Naive thymus-derived CD4-positive, alpha-beta T cell (primary cell): ENCODE measurements at regions not wholly inside any gene's neighbourhood (a gene's known extent, or its start where the extent isn't known, plus 50 kb on each side); places are given as distances from the start of the nearest gene placed in this dataset.

Source experiments
- ATAC-seq: fragments of 150-1000 bp; cut with Tn5 transposase; 2 replicates; pipeline ENCODE4 v1.10.0; 2021; ENCODE audit warnings: mild to moderate bottlenecking, moderate library complexity
- CTCF ChIA-PET: fragments of 350-600 bp; sonication (Branson Sonifier 250); formaldehyde crosslinking; loops from one replicate; lab custom pipeline; 2021; ENCODE audit warnings: antibody characterized with exemption; lab: Charles Lee
- POLR2A ChIA-PET: fragments of 350-600 bp; sonication (Branson Sonifier 250); formaldehyde crosslinking; loops from one replicate; lab custom pipeline; 2021; ENCODE audit warnings: antibody characterized with exemption, inconsistent platforms; lab: Charles Lee
- DNase-seq, 9 donors: peaks; one replicate each; pipeline versions ENCODE4 v3.0.0 to v3.0.0-alpha.2; 2020 to 2022; ENCODE audit warnings: mixed read lengths in 1 of 9
- H3K27ac ChIP-seq: one replicate; pipeline ENCODE4 v1.7.0; 2013; ENCODE audit warnings: mild to moderate bottlenecking, low read depth, low read length, moderate library complexity
- H3K27me3 ChIP-seq, 2 donors: one replicate each; pipeline ENCODE4 v1.7.0; 2013; ENCODE audit warnings: low read length in 2 of 2, mild to moderate bottlenecking in 2 of 2, moderate library complexity in 2 of 2; ENCODE audit not compliant: control insufficient read depth in 2 of 2, insufficient read depth in 2 of 2
- H3K36me3 ChIP-seq, 3 experiments: 1 replicate in 2 of 3; 2 replicates in 1 of 3; pipeline ENCODE4 v1.7.0; 2013; ENCODE audit warnings: low read length in 3 of 3, mild to moderate bottlenecking in 3 of 3, moderate library complexity in 1 of 3; ENCODE audit not compliant: insufficient read depth in 3 of 3, control insufficient read depth in 2 of 3
- H3K4me1 ChIP-seq, 2 donors: one replicate each; pipeline ENCODE4 v1.7.0; 2013; ENCODE audit warnings: low read length in 2 of 2, mild to moderate bottlenecking in 2 of 2, moderate library complexity in 1 of 2; ENCODE audit not compliant: control insufficient read depth in 2 of 2, insufficient read depth in 2 of 2
- H3K4me3 ChIP-seq: 2 replicates; pipeline ENCODE4 v1.7.0; 2013; ENCODE audit warnings: mild to moderate bottlenecking, low read length
- H3K9me3 ChIP-seq, 3 experiments: 1 replicate in 2 of 3; 2 replicates in 1 of 3; pipeline ENCODE4 v1.7.0; 2013; ENCODE audit warnings: low read length in 3 of 3; ENCODE audit not compliant: control insufficient read depth in 2 of 3
- H3K27ac Mint-ChIP-seq, 9 donors: one replicate each; pipeline ENCODE4 v1.8.0; 2020 to 2022; ENCODE audit warnings: mixed read lengths in 9 of 9, mild to moderate bottlenecking in 8 of 9, moderate library complexity in 5 of 9, inconsistent platforms in 2 of 9
- H3K27me3 Mint-ChIP-seq, 5 donors: one replicate each; pipeline ENCODE4 v1.8.0; 2021 to 2022; ENCODE audit warnings: mixed read lengths in 5 of 5, mild to moderate bottlenecking in 1 of 5
- H3K36me3 Mint-ChIP-seq, 5 donors: one replicate each; pipeline ENCODE4 v1.8.0; 2020 to 2022; ENCODE audit warnings: mixed read lengths in 5 of 5, mild to moderate bottlenecking in 3 of 5, inconsistent platforms in 1 of 5
- H3K4me1 Mint-ChIP-seq, 7 donors: one replicate each; pipeline ENCODE4 v1.8.0; 2020 to 2022; ENCODE audit warnings: mixed read lengths in 7 of 7, mild to moderate bottlenecking in 3 of 7, inconsistent platforms in 1 of 7
- H3K4me3 Mint-ChIP-seq, 10 donors: one replicate each; pipeline ENCODE4 v1.8.0; 2020 to 2022; ENCODE audit warnings: mild to moderate bottlenecking in 10 of 10, mixed read lengths in 10 of 10, moderate library complexity in 6 of 10, inconsistent platforms in 2 of 10
- H3K9me3 Mint-ChIP-seq, 11 donors: one replicate each; pipeline ENCODE4 v1.8.0; 2020 to 2022; ENCODE audit warnings: mixed read lengths in 11 of 11, mild to moderate bottlenecking in 4 of 11, inconsistent platforms in 1 of 11, moderate library complexity in 1 of 11
- intact Hi-C, 2 donors: fragments of 100-400 bp; cut with micrococcal nuclease; formaldehyde crosslinking; loops; one replicate each; pipeline ENCODE4 v1.15.1; 2023

- Mint-ChIP-seq H3K27me3 (peaks cover 0 to 4% (median 0%) of the 10 kb centered on the region in 5 donors), H3K27ac (no peak overlapping the region), H3K9me3 (peaks cover 0 to 4% (median 0%) of the 10 kb centered on the region in 11 donors), H3K36me3 (no peaks in the 10 kb centered on the region), H3K4me1 (no peaks in the 10 kb centered on the region), H3K4me3 (no peak overlapping the region)
- Histone ChIP-seq H3K9me3 (no peaks in the 10 kb centered on the region), H3K27ac (no peak overlapping the region), H3K4me1 (no peaks in the 10 kb centered on the region), H3K36me3 (no peaks in the 10 kb centered on the region), H3K27me3 (no peaks in the 10 kb centered on the region), H3K4me3 (no peak overlapping the region)
- DNase-seq (no peak), ATAC-seq (no peak)
- intact Hi-C loops, result no loop called here
- POLR2A ChIA-PET, result no interaction called here
- CTCF ChIA-PET, result no interaction called here
Observed at GRCh38 chr1:199362996-199363395, 664.5 kb upstream of the NR5A2 start.

- Mint-ChIP-seq H3K27ac (no peak overlapping the region), H3K4me1 (no peaks in the 10 kb centered on the region), H3K36me3 (no peaks in the 10 kb centered on the region), H3K4me3 (no peak overlapping the region), H3K9me3 (peaks cover 0 to 11% (median 4%) of the 10 kb centered on the region in 11 donors), H3K27me3 (peaks cover 0 to 18% (median 8%) of the 10 kb centered on the region in 5 donors)
- ChIA-PET POLR2A (no interaction called here), CTCF (no interaction called here)
- DNase-seq (no peak), ATAC-seq (no peak)
- intact Hi-C loops, result no loop called here
- H3K27ac ChIP-seq, result no peak overlapping the region
- no peaks in the 10 kb centered on the region for H3K27me3 ChIP-seq
- H3K4me1 ChIP-seq, result no peaks in the 10 kb centered on the region
- H3K4me3 ChIP-seq, result no peak overlapping the region
- H3K9me3 ChIP-seq, result no peaks in the 10 kb centered on the region
- no peaks in the 10 kb centered on the region for H3K36me3 ChIP-seq
Observed at GRCh38 chr1:199373139-199373538, 654.4 kb upstream of the NR5A2 start.

GRCh38 chr1:199377211-199377610 lies 650.3 kb upstream of the NR5A2 start:
- no peak overlapping the region for H3K27ac ChIP-seq
- peaks cover 0 to 6% (median 0%) of the 10 kb centered on the region in 11 donors for H3K9me3 Mint-ChIP-seq
- ChIA-PET POLR2A (no interaction called here), CTCF (interaction anchor here (0.6 kb wide), 1 partner anchor 16 kb away, joined by 3 read pairs; no protein-coding TSS in a partner anchor)
- intact Hi-C loops, result loop anchor here in 1 of 2 donors (5.0 kb wide), 1 partner anchor 50 kb away; no protein-coding TSS in a partner anchor
- no peaks in the 10 kb centered on the region for H3K4me1 Mint-ChIP-seq
- H3K9me3 ChIP-seq, result no peaks in the 10 kb centered on the region
- H3K27me3 Mint-ChIP-seq, result peaks cover 0 to 15% (median 5%) of the 10 kb centered on the region in 5 donors
- H3K36me3 ChIP-seq, result no peaks in the 10 kb centered on the region
- no peak overlapping the region for H3K27ac Mint-ChIP-seq
- H3K4me3 Mint-ChIP-seq, result no peak overlapping the region
- ATAC-seq, result no peak
- no peak overlapping the region for H3K4me3 ChIP-seq
- H3K27me3 ChIP-seq, result no peaks in the 10 kb centered on the region
- no peaks in the 10 kb centered on the region for H3K4me1 ChIP-seq
- DNase-seq, result no peak
- no peaks in the 10 kb centered on the region for H3K36me3 Mint-ChIP-seq

DNA sequence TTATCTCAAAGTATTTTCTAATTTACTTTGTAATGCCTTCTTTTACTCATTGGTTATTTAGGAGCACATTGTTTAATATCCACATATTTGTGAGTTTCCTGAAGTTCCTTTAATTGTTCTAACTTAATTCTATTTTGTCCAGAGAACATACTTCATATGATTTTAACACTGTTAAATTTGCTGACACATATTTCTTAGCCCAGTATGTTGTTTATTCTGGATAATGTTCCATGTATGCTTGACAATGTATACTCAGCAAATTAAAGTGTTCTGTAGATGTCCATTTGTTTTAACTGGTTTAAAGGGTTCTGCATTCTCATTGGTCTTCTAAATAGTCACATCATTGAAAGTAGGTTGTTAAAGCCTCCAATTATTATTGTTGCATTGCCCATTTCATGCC lies 643.7 kb upstream of the NR5A2 start:
- CTCF ChIA-PET, result no interaction called here
- POLR2A ChIA-PET, result no interaction called here
- intact Hi-C loops, result no loop called here

GRCh38 chr1:199394856-199395255 lies 632.7 kb upstream of the NR5A2 start:
- H3K27ac ChIP-seq, result no peak overlapping the region
- no peaks in the 10 kb centered on the region for H3K4me1 ChIP-seq
- no peak overlapping the region for H3K4me3 Mint-ChIP-seq
- H3K27me3 Mint-ChIP-seq, result peaks cover 4 to 11% (median 4%) of the 10 kb centered on the region in 5 donors
- H3K27me3 ChIP-seq, result no peaks in the 10 kb centered on the region
- CTCF ChIA-PET, result no interaction called here
- no peaks in the 10 kb centered on the region for H3K36me3 ChIP-seq
- DNase-seq (no peak), ATAC-seq (no peak)
- H3K36me3 Mint-ChIP-seq, result no peaks in the 10 kb centered on the region
- H3K9me3 Mint-ChIP-seq, result peaks cover 0 to 3% (median 0%) of the 10 kb centered on the region in 11 donors
- intact Hi-C loops, result no loop called here
- H3K9me3 ChIP-seq, result no peaks in the 10 kb centered on the region
- POLR2A ChIA-PET, result no interaction called here
- no peak overlapping the region for H3K27ac Mint-ChIP-seq
- no peak overlapping the region for H3K4me3 ChIP-seq
- H3K4me1 Mint-ChIP-seq, result peaks cover 0 to 2% (median 0%) of the 10 kb centered on the region in 7 donors

More for the DNA sequence above, 643.7 kb upstream of the NR5A2 start:
- H3K36me3 ChIP-seq, result no peaks in the 10 kb centered on the region
- H3K9me3 ChIP-seq, result no peaks in the 10 kb centered on the region
- no peak overlapping the region for H3K4me3 Mint-ChIP-seq
- no peak for ATAC-seq
- no peak overlapping the region for H3K4me3 ChIP-seq
- no peaks in the 10 kb centered on the region for H3K4me1 ChIP-seq
- DNase-seq, result no peak
- H3K4me1 Mint-ChIP-seq, result no peaks in the 10 kb centered on the region
- no peaks in the 10 kb centered on the region for H3K9me3 Mint-ChIP-seq
- H3K36me3 Mint-ChIP-seq, result no peaks in the 10 kb centered on the region
- no peak overlapping the region for H3K27ac Mint-ChIP-seq
- H3K27ac ChIP-seq, result no peak overlapping the region
- peaks cover 4 to 24% (median 10%) of the 10 kb centered on the region in 5 donors for H3K27me3 Mint-ChIP-seq
- H3K27me3 ChIP-seq, result peaks cover 0 to 4% of the 10 kb centered on the region in 2 donors

DNA sequence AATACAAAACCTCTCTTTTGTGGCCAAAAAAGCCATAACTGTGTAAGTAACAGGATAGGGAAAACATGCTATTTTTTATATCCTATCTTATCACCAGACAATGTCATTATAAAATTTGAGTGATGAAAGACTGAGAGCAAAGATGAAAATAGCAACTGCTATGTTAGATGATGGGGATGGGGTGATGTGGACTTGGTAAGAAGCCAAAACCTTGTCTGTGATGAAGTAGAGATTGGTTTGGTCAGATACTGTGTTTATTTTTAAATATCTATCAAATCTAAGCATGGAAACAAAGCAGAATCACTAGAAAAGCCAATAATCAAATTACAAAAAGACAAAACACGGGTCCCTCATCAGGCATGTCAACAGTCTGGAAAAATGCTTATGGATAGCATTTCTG lies 631.1 kb upstream of the NR5A2 start:
- no peak overlapping the region for H3K4me3 ChIP-seq
- H3K4me3 Mint-ChIP-seq, result no peak overlapping the region
- intact Hi-C loops, result no loop called here
- H3K9me3 Mint-ChIP-seq, result peaks cover 0 to 3% (median 0%) of the 10 kb centered on the region in 11 donors
- H3K27ac ChIP-seq, result no peak overlapping the region
- no peak overlapping the region for H3K27ac Mint-ChIP-seq
- ChIA-PET CTCF (interaction anchor here (0.7 kb wide), 1 partner anchor 1494 kb away, joined by 3 read pairs; no protein-coding TSS in a partner anchor), POLR2A (no interaction called here)
- H3K36me3 Mint-ChIP-seq, result no peaks in the 10 kb centered on the region
- no peaks in the 10 kb centered on the region for H3K4me1 ChIP-seq
- peaks cover 4 to 14% (median 7%) of the 10 kb centered on the region in 5 donors for H3K27me3 Mint-ChIP-seq
- DNase-seq (no peak), ATAC-seq (no peak)
- H3K36me3 ChIP-seq, result no peaks in the 10 kb centered on the region
- H3K9me3 ChIP-seq, result no peaks in the 10 kb centered on the region
- H3K4me1 Mint-ChIP-seq, result peaks cover 0 to 11% (median 0%) of the 10 kb centered on the region in 7 donors
- H3K27me3 ChIP-seq, result no peaks in the 10 kb centered on the region

- ChIA-PET POLR2A (no interaction called here), CTCF (no interaction called here)
- Mint-ChIP-seq H3K4me1 (peaks cover 0 to 11% (median 0%) of the 10 kb centered on the region in 7 donors), H3K27me3 (peaks cover 0 to 11% (median 4%) of the 10 kb centered on the region in 5 donors), H3K9me3 (peaks cover 0 to 2% (median 0%) of the 10 kb centered on the region in 11 donors), H3K4me3 (no peak overlapping the region), H3K27ac (no peak overlapping the region), H3K36me3 (no peaks in the 10 kb centered on the region)
- Histone ChIP-seq H3K9me3 (no peaks in the 10 kb centered on the region), H3K27ac (no peak overlapping the region), H3K27me3 (no peaks in the 10 kb centered on the region), H3K4me3 (no peak overlapping the region), H3K4me1 (no peaks in the 10 kb centered on the region), H3K36me3 (no peaks in the 10 kb centered on the region)
- intact Hi-C loops, result no loop called here
- no peak for DNase-seq
- ATAC-seq, result peak; percentile 40
Observed at GRCh38 chr1:199399996-199400724, 627.4 kb upstream of the NR5A2 start.
